ENCODE measurements at regions not wholly inside any gene's neighbourhood (a gene's known extent, or its start where the extent isn't known, plus 50 kb on each side); places are given as distances from the start of the nearest gene placed in this dataset.
"Not testable (repeated sequence)": the region's sequence is repeated elsewhere in the genome, so short reads cannot be mapped to it uniquely, and the experiment has no call there.

DNA sequence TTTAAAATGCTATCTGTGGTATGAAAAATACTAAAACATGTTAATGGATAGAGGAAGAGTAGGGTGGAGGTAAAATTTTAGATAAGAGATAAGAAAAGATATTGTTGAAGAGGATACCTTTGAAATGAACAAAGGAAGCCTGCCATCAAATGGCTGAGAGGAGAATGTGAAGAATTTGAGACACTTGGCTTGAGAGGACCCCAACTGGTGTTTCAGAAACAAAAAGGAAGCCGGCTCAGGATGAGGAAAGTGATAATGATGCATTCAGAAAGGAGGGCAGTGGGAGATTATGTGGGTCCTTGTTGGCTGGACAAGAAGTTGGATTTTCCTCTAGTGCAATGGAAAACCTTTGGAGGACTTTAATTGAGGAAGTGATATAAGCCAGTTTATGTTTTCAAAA lies 264.4 kb downstream of the DUSP6 start:
- no peak for DNase-seq

DNA sequence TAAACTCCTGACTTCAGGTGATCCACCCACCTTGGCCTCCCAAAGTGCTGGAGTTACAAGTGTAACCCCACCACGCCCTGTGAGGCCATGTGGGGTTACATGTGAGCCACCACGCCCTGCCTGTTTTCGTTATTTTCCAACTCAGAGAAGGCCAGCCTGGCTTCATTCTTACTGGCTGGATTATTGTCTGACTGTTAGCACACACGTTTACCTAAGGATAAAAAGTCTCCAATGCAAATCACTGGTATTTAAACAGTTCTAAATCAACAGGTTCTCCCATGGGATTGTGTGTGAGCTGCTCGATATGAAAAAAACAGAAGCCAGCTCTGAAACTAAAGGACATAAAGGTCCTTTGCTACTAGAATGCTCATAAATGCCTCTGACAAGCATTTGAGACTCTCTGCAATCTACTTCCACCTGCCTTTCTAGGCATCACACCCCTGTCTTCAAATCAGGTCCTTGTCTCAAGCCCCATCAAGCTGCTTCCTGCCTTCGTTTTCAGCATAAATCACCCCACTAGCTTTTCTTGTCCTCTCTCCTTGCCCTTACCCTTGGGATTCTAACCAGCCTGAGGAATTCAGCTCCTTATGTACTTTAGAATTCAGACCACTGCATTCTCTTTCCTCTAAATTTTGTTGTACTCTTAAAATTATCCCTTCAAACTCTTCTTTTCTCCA lies 265.0 kb downstream of the DUSP6 start:
- DNase-seq, result no peak

- no peak for DNase-seq
Measured at GRCh38 chr12:89085421-89085820, 266.9 kb downstream of the DUSP6 start.

- DNase-seq, result no peak
Measured at GRCh38 chr12:89084751-89085150, 267.6 kb downstream of the DUSP6 start.

DNA sequence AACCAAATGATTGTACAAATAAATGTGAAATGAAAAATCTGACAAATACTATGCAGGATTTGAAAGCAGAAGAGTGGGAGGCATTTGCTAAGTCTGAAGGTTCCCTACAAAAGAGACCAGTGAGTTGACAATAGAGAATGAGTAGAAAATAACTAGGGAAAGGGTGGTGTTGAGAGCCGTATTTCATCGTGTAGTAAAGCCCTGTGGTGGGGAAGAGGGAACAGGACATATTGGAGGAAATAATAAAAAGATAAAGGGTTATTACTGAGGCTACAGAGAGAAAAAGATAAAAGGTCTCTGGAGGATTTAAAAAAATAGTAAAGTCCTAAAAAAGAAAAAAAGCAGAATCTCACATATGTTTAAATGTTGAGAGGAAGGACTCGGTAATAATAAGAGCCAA lies 268.8 kb downstream of the DUSP6 start:
- DNase-seq, result no peak

- DNase-seq, result no peak
Measured at GRCh38 chr12:89082370-89082753, 269.9 kb downstream of the DUSP6 start.

DNA sequence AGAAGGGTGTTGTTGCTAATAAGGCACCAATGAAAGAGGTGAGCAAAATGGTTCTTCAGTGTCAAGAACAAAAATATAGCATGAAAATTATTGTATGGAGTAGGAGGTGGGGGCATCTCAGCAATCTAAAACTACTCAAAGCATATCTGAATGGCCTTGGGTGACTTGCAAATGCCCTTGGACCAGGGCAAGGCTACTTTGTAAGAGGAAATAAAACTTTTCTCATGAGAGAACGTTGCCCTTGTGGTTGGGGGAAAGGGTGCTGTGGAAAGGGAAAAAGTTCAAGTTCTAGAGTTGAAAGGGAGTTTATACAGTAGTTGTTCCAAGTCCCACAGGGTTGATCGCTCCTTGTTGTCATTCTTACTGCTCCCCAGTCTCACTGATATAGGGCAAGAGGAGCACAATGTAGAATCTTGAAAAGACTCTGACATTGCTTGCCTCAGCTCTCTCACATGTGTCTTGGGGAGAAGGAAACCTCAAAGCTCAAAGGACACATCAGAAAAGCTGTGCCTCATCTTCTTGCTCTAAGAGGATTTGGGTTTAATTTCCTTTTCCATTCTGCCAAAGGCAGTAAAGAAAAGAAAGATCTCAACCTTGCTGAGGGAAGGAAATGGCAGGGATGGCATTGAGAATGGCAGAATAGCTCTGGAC lies 270.5 kb downstream of the DUSP6 start:
- no peak for DNase-seq

DNA sequence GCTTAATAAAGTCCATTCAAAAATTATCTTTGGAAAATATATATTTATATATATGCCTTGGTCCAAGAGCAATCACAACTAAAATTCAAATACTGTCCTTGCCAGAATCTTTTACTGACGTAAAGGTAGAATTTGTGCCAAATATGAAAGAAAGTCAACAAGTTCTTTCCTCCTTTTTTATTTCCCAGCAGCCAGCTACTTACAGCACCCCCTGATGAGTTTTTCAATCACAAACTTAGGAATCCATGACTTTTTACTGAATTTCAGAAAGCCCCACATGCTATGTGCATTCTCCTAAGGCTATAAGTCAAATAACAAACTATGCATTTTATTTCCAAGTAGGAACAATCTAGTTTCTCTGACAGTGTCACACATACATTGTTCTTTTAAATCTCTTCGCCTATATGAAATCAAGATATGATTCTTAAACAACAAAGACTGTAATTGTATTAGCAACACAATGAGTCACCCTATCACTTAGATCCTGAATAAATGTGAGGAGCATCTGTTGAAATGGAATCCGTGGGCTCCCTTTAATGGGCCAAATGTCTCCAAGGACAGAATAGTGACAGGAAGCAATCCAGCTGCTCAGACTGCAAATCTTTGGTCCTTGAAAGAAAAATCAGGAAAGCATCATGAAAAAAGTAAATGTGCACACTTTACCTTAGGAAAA lies 271.4 kb downstream of the DUSP6 start:
- no peak for DNase-seq

- no peak for DNase-seq
Measured at GRCh38 chr12:89075880-89076540, 276.3 kb downstream of the DUSP6 start.

DNA sequence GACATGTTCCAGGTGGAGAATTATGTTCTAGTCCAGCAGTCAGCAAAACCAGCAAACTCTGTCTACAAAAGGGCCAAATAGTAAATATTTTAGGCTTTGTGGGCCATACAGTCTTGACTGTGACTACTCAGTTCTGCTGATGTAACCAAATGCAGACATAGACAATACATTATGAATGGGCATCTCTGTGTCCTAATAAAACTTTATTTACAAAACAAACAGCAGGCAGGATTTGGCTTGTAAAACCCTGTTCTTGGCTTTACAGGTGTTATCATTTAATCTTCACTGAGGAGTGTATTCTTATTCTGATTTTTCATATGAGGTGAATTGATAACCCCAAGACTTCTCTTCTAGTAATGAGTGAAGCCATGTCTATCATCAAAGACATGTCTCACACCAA lies 278.6 kb downstream of the DUSP6 start:
- DNase-seq, result no peak

DNA sequence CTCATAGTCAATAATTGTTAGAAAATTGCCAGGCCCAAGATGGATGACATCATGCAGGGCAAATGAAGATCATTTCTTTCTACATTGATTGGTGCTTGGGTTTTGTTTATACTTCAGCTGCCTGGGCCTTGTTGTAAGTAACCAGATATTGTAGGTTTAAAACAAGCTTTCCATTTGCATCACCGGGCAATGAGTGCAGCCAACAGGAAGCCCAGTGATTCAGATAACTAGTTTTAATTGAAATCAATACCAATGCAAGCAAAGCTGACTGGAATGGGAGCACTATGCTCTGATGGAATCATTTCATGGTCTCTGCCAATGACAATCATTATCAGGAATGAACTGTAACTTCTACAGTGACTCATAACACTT lies 279.3 kb downstream of the DUSP6 start:
- DNase-seq, result no peak

DNA sequence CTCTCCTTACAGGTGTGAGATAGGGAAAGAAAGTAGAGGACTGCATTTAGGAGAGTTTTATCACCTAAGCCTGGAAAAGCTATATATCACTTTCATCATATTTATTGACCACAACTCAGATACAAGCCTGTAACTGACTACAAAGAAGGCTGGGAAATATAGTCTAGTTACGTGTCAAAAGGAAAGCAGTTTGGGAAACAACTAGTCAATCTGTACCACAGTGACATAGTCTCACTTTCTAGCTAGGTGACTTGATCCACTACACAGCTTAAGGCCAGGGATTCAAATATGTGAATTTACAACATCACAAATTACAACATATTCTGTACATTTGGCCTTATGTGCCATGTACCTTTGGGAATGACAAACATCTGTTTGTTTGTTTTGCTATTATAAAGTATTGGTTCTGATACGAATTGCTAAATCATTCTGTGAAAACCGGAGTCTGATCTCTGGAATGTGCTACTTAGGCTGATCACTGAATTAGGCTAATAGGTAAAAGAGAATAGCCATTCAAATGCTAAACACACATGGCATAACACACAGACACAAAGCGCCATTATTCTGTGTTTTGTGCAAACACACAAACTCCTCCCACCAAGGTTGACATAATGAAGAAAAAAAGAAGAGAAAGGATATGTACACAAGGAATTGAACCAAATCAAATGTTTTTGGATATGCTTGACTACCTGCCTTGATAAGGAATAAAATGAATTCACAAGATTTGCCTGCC lies 279.8 kb downstream of the DUSP6 start:
- DNase-seq, result no peak

DNA sequence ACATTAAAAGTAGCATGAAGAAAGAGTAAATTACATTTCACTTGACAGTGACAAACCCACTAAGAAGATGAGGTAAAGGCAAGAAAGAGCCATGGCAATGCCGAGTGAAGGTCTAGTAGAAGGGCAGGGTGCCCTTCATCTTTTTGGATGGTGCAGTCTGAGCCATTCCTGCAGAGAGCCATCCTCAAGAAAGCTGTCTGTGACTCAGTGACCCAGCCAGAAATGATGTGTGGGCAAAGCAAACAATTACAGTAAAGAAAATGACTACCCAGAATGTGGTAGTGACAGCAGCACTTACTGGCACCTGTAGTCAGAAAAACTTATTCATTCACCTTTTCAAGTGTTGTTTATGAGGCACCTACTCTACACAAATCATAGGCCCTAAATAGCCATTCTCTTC lies 281.7 kb downstream of the DUSP6 start:
- no peak for DNase-seq

DNA sequence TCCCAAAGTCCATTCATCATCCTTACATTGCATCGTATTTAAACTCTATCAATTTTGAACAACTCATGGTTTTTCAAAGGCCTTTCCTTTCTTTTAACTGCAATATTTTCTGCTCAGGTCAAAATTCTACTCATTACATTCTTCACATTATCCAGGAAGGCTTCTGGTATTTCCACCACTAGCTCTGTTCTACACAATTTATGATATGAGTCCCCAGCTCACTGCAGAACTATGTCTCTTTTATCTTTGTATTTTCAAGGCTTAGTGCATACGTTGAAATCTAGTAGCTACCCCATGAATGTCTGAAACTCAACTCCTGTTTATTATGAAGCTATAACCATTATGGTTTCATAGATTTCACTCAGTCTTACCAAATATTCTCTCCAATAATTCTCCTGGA lies 282.9 kb downstream of the DUSP6 start:
- DNase-seq, result no peak

DNA sequence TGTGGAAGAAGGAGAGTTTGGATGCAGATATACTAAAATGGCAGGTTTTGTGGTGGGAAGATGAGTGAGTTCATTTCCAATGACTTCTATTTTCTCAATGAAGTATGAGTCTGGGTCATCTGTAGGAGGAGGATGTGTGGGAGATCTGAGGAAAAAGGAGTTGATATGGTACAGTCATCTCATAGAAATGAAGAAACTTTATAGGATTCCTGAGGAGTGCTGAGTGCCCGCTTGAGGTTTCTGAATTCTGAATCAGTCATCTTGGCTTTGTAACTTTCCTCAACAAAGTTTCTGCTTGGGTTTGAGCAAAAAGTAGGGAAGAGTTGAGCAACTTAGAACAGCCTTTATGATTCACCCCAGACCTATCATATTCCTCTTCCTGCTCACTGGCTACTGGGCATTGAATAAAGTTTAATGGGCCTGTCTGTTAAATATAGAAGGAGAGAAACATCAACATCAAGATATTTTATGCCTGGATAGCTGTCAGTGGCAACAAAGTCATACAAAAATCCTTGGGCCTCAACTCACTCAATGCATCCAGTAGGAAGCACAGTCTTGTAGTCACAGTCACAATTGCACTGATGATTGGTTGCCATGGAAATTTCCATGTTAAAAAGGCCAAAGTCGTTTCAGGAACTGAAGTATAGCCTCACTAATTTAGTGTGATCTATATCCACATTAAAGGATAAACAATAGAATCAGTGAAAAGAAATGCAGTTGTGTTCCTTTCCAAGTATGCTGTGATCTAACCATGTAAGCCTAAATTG lies 284.7 kb downstream of the DUSP6 start:
- no peak for DNase-seq

GRCh38 chr12:89064780-89065179 lies 287.5 kb downstream of the DUSP6 start:
- no peak for DNase-seq

GRCh38 chr12:89064151-89064550 lies 288.1 kb downstream of the DUSP6 start:
- no peak for DNase-seq

DNA sequence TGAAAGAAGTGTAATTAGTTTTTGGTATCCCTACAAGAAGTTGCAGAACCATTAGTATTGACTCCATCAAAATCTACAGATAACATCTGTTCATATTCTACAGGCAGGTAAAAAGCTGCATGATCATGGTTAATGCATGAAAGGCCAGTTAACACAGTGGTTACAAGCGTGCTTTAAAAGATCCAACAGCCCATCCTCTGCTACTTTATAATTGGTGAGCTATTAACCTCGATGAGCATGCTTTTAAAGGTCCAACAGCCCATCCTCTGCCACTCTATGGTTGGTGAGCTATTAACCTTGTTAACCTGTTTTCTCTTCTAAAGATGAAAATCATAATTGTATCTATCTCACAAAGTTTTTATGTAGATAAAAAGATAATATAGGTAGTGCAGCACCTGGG lies 289.3 kb downstream of the DUSP6 start:
- DNase-seq, result no peak

GRCh38 chr12:89059721-89060541 lies 292.4 kb downstream of the DUSP6 start:
- no peak for DNase-seq

GRCh38 chr12:89059056-89059455 lies 293.2 kb downstream of the DUSP6 start:
- no peak for DNase-seq

- DNase-seq, result no peak
Measured at GRCh38 chr12:89058402-89058801, 293.9 kb downstream of the DUSP6 start.

- DNase-seq, result not testable (repeated sequence)
Measured at GRCh38 chr12:89053817-89054216, 298.5 kb downstream of the DUSP6 start.

Data from NCI-H510A (cell line).